Mesodermal cell (in vitro differentiated cells): ENCODE measurements at regions not wholly inside any gene's neighbourhood (a gene's known extent, or its start where the extent isn't known, plus 50 kb on each side); places are given as distances from the start of the nearest gene placed in this dataset.

Experiments
- H3K27ac ChIP-seq: 2 replicates; pipeline ENCODE4 v1.7.0; 2013; ENCODE audit warnings: mild to moderate bottlenecking, low read depth, low read length, moderate library complexity; ENCODE audit not compliant: severe bottlenecking
- H3K36me3 ChIP-seq: 2 replicates; pipeline ENCODE4 v1.7.1; 2013; ENCODE audit warnings: mild to moderate bottlenecking, low read length, moderate library complexity; ENCODE audit not compliant: control insufficient read depth, insufficient read depth
- H3K4me1 ChIP-seq: one replicate; pipeline ENCODE4 v1.7.1; 2013; ENCODE audit warnings: mild to moderate bottlenecking, low read length; ENCODE audit not compliant: insufficient read depth, control insufficient read depth, poor library complexity, severe bottlenecking
- H3K4me3 ChIP-seq: 2 replicates; pipeline ENCODE4 v1.7.0; 2013; ENCODE audit warnings: low read length, control low read depth, mild to moderate bottlenecking; ENCODE audit not compliant: insufficient read depth, poor library complexity, severe bottlenecking; ENCODE audit errors: extremely low read depth
- H3K9me3 ChIP-seq: 2 replicates; pipeline ENCODE4 v1.7.1; 2013; ENCODE audit warnings: mild to moderate bottlenecking, low read length, moderate library complexity; ENCODE audit not compliant: control insufficient read depth
- WGBS, 2 experiments: methylation state at CpG; one replicate each; pipeline ENCODE4 v1.1.5; 2013; ENCODE audit warnings: missing lambda C conversion rate in 2 of 2; ENCODE audit not compliant: insufficient coverage in 2 of 2; 5-methylcytosine and 5-hydroxymethylcytosine counted together

- no peaks in the 10 kb centered on the region for H3K4me1 ChIP-seq
- no peak overlapping the region for H3K27ac ChIP-seq
- WGBS, 2 experiments = 79% methylated on average over 5 of the region's 10 CpGs; no CpG with 5 or more reads in 1 of the 2 experiments
- H3K36me3 ChIP-seq = no peaks in the 10 kb centered on the region
- H3K9me3 ChIP-seq = no peaks in the 10 kb centered on the region
- H3K4me3 ChIP-seq = no peak overlapping the region
Measured at GRCh38 chr6:141139461-141139860, 993.3 kb upstream of the GJE1 start.

- no peaks in the 10 kb centered on the region for H3K4me1 ChIP-seq
- H3K9me3 ChIP-seq = no peaks in the 10 kb centered on the region
- no peak overlapping the region for H3K27ac ChIP-seq
- no peaks in the 10 kb centered on the region for H3K36me3 ChIP-seq
- no peak overlapping the region for H3K4me3 ChIP-seq
- no CpG with 5 or more reads among the region's 1 CpG for WGBS, 2 experiments
Measured at GRCh38 chr6:141134723-141135122, 998.0 kb upstream of the GJE1 start.

GRCh38 chr6:141133836-141134235, 998.9 kb upstream of the GJE1 start:
- no peak overlapping the region for H3K27ac ChIP-seq
- H3K4me3 ChIP-seq = no peak overlapping the region
- no peaks in the 10 kb centered on the region for H3K9me3 ChIP-seq
- H3K4me1 ChIP-seq = no peaks in the 10 kb centered on the region
- no peaks in the 10 kb centered on the region for H3K36me3 ChIP-seq
- 50% methylated on average over 1 of the region's 3 CpGs; no CpG with 5 or more reads in 1 of the 2 experiments for WGBS, 2 experiments

GRCh38 chr6:141133346-141133745, 999.4 kb upstream of the GJE1 start:
- H3K36me3 ChIP-seq = no peaks in the 10 kb centered on the region
- H3K4me1 ChIP-seq = no peaks in the 10 kb centered on the region
- H3K27ac ChIP-seq = no peak overlapping the region
- H3K9me3 ChIP-seq = no peaks in the 10 kb centered on the region
- WGBS, 2 experiments = 57 to 100% methylated on average over 1 of the region's 1 CpG
- no peak overlapping the region for H3K4me3 ChIP-seq

GRCh38 chr6:141131616-141132015, 1001.1 kb upstream of the GJE1 start:
- no peak overlapping the region for H3K27ac ChIP-seq
- H3K4me1 ChIP-seq = no peaks in the 10 kb centered on the region
- H3K9me3 ChIP-seq = no peaks in the 10 kb centered on the region
- no peak overlapping the region for H3K4me3 ChIP-seq
- H3K36me3 ChIP-seq = no peaks in the 10 kb centered on the region
- no CpG with 5 or more reads among the region's 3 CpGs for WGBS, 2 experiments

GRCh38 chr6:141123497-141123896, 1009.2 kb upstream of the GJE1 start:
- Histone ChIP-seq H3K4me1 (no peaks in the 10 kb centered on the region), H3K36me3 (no peaks in the 10 kb centered on the region), H3K4me3 (no peak overlapping the region), H3K27ac (no peak overlapping the region), H3K9me3 (no peaks in the 10 kb centered on the region)

GRCh38 chr6:141123049-141123448, 1009.7 kb upstream of the GJE1 start:
- Histone ChIP-seq H3K4me1 (no peaks in the 10 kb centered on the region), H3K9me3 (no peaks in the 10 kb centered on the region), H3K4me3 (no peak overlapping the region), H3K36me3 (no peaks in the 10 kb centered on the region), H3K27ac (no peak overlapping the region)

- H3K27ac ChIP-seq = no peak overlapping the region
- WGBS, 2 experiments = 57 to 60% methylated on average over 1 of the region's 2 CpGs
- no peaks in the 10 kb centered on the region for H3K4me1 ChIP-seq
- H3K9me3 ChIP-seq = no peaks in the 10 kb centered on the region
- H3K36me3 ChIP-seq = no peaks in the 10 kb centered on the region
- H3K4me3 ChIP-seq = no peak overlapping the region
Measured at GRCh38 chr6:141118991-141119390, 1013.7 kb upstream of the GJE1 start.

- Histone ChIP-seq H3K4me1 (no peaks in the 10 kb centered on the region), H3K4me3 (no peak overlapping the region), H3K27ac (no peak overlapping the region), H3K36me3 (no peaks in the 10 kb centered on the region), H3K9me3 (no peaks in the 10 kb centered on the region)
Measured at GRCh38 chr6:141117874-141118273, 1014.9 kb upstream of the GJE1 start.

- Histone ChIP-seq H3K4me3 (no peak overlapping the region), H3K4me1 (peaks cover 8% of the 10 kb centered on the region), H3K36me3 (no peaks in the 10 kb centered on the region), H3K9me3 (no peaks in the 10 kb centered on the region), H3K27ac (no peak overlapping the region)
- WGBS, 2 experiments = no CpG with 5 or more reads among the region's 2 CpGs
Measured at GRCh38 chr6:141110481-141110880, 1022.2 kb upstream of the GJE1 start.

GRCh38 chr6:141107591-141108160, 1025.0 kb upstream of the GJE1 start:
- H3K4me3 ChIP-seq = no peak overlapping the region
- 60 to 100% methylated on average over 1 of the region's 1 CpG for WGBS, 2 experiments

GRCh38 chr6:141105481-141105880, 1027.2 kb upstream of the GJE1 start:
- Histone ChIP-seq H3K4me1 (peaks cover 8% of the 10 kb centered on the region), H3K36me3 (no peaks in the 10 kb centered on the region), H3K4me3 (no peak overlapping the region), H3K9me3 (no peaks in the 10 kb centered on the region), H3K27ac (peak overlapping the region; percentile 88)

More at GRCh38 chr6:141107591-141108160, 1025.0 kb upstream of the GJE1 start:
- H3K36me3 ChIP-seq = no peaks in the 10 kb centered on the region
- H3K27ac ChIP-seq = peak overlapping the region; percentile 19
- H3K9me3 ChIP-seq = no peaks in the 10 kb centered on the region
- peaks cover 8% of the 10 kb centered on the region for H3K4me1 ChIP-seq
